Muscle of back (tissue), 3 donors: ENCODE measurements at regions not wholly inside any gene's neighbourhood (a gene's known extent, or its start where the extent isn't known, plus 50 kb on each side); places are given as distances from the start of the nearest gene placed in this dataset.
"Not testable (repeated sequence)": the region's sequence is repeated elsewhere in the genome, so short reads cannot be mapped to it uniquely, and the experiment has no call there.

Experiments
- DNase-seq, 3 donors: peaks; one replicate each; pipeline versions ENCODE4 v3.0.0 to v3.0.0-alpha.2; 2013

DNA sequence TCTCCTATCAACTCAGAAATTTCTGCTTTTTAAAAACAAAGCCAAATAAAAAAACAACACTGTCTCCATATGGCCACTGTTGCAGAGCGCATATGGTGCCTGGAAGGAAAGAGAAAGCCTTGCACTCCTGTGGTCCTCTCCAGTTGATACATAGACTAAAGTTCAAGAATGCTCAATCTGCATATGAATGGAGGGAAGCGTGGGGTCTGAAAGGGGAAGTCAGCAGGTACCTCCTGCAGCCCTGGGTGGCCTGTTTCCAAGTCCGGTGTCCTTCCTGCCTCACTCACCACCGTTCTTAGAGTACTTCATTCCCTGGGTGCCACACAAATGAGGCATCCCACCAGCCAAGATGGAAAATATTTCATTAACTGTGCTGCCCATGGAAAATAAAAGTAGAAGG, 138.3 kb upstream of the PALS2 start:
- no peak for DNase-seq

GRCh38 chr7:24436131-24436920, 136.9 kb upstream of the PALS2 start:
- no peak for DNase-seq

GRCh38 chr7:24438232-24438631, 135.0 kb upstream of the PALS2 start:
- no peak for DNase-seq

GRCh38 chr7:24439104-24439503, 134.1 kb upstream of the PALS2 start:
- not testable (repeated sequence) for DNase-seq

DNA sequence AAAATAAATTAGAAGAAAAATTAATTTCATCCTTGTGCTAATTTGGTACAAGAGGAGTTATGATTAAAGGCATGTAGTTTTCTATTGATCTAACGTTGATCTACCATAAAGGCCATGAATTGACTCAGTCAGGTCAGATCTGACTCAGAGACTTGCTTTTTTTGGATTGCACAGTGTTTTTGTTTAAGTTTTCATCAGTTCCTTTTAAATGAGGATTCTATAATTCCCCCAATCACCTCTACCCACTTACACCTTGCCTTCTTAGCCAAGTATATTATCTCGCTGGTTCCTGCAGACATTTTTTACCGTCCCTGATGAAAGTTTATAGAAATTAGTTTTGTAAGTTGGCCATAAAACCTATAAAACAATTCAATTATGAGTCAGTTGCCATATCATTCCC, 132.4 kb upstream of the PALS2 start:
- no peak for DNase-seq

- DNase-seq, result no peak
These were observed 131.8 kb upstream of the PALS2 start for GRCh38 chr7:24441314-24442027.

GRCh38 chr7:24442170-24442777, 131.0 kb upstream of the PALS2 start:
- DNase-seq, result no peak

DNA sequence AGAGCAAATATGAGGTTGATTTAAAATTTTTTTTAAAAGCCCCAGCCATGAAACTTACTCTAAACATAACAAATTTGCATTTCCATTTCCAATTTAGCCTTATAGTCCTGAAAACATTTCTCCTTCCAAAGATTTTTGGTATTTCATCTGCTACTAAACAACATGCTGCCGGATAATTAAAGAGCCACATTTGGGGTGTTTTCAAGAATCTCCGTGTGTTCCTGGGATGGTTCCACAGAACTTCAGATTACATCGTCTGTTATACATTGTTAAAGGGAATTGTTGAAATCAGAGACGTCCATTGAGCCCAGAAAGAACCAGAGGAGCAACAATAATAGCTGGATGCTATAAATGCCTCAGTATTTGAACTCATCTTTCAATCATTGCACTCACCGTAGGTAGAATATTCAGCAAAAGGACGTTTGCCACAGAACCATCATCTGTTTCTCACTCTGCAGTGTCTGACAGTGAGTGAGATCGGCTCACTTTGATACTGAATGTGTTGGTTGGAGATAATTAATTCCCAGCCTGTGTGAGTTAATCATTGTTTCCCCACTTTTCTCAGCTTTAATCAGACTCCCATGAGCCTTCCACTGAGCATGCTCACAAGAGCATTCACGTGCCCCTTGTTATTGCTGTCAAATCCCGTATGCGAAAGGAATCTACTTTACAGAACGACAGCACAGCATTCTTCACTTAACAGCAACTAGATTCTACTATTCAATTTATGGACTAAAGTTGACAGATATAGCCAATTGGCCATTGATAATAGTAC, 128.4 kb upstream of the PALS2 start:
- DNase-seq, result no peak

DNA sequence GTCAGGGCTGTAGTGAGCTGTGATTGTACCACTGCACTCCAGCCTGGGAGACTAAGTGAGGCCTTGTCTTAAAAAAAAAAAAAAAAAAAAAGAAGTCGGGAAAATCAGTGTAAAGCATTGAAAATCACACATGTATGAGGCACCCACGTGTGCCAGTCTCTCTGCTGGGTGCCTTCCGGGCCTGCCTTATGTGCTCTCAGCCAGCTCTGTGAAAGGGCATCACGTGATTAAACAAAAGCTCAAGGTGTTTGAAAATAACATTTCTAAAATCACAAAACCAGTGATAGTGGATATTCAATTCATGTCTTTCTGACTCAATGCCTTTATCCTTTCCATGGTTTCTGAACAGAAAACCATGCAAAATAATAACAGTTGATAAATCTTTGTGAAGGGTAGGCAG, 125.2 kb upstream of the PALS2 start:
- DNase-seq, result no peak

GRCh38 chr7:24449416-24449815, 123.8 kb upstream of the PALS2 start:
- DNase-seq, result not testable (repeated sequence)

- DNase-seq, result no peak
These were observed 117.3 kb upstream of the PALS2 start for GRCh38 chr7:24455813-24456525.

GRCh38 chr7:24456526-24457218, 116.6 kb upstream of the PALS2 start:
- no peak for DNase-seq

DNA sequence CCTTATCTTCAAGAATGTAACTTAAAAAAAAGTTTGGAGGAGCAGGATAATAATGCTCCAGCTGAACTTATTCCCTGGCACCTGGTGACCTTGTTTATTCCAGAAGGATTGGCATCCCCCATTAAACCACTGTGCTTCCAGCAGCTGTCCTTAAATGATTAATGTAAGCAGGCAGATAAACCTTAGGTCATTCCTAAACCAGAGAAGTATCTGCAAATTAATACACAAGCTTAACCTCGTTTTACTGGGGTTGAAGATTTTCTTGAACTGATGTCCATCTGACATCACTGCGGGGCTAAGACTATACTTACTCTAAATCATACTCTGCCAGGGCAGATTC, 116.1 kb upstream of the PALS2 start:
- DNase-seq, result no peak

- no peak for DNase-seq
These were observed 111.1 kb upstream of the PALS2 start for GRCh38 chr7:24462117-24462516.

DNA sequence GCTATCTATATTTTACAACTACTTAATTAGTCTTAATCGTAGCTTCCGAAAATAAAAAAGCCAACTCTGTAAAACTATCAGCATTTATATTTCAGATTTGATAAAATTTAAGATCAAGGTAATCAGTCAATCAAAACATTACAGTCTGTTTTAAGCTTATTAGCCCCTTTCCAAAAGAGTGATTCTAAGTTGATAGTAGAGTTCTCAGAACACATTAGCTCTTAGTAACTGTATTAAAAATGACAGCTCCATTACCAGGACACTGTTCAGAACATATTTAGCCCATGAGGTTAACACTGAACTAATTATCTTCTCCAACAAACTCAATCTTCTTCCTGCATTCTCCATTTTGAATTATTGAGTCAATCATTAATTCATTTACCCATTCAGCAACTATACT, 110.3 kb upstream of the PALS2 start:
- DNase-seq, result no peak

DNA sequence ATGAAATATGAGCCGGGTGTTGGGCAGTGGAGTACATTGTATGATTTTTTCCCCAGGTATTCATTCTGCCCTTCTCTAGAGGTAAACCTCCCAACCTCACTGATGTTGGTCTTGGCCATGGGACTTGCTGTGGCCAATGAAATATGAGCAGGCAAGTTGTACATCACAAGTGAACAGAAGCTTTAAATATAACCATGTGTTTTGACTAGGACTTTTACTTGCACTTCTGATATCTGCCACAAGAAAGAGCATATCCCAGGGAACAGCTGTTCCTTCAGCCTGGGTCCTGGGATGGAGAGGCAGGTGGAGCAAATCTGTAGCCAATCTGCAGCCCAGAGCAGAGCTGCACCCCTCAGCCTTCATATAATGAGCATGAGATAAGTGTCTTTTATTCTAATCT, 109.8 kb upstream of the PALS2 start:
- no peak for DNase-seq

- DNase-seq, result no peak
These were observed 108.4 kb upstream of the PALS2 start for GRCh38 chr7:24464861-24465260.

GRCh38 chr7:24466168-24466768, 107.0 kb upstream of the PALS2 start:
- DNase-seq, result no peak

DNA sequence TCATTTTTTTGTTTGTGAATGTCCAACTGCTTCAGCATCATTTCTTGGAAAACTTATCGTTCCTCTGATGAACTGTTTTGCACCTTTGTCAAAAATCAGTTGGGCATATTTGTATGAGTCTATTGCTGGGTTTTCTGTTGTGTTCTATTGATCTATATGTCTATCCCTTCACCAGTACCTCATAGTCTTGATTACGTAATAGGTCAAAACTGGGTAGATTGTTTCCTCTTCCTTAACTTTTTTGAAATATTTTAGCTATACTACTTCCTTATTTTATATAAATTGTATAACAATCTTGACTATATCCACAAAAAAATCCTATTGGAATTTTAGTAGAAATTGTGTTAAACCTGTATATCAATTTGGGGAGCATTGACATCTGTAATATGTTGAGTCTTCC, 104.1 kb upstream of the PALS2 start:
- no peak for DNase-seq

DNA sequence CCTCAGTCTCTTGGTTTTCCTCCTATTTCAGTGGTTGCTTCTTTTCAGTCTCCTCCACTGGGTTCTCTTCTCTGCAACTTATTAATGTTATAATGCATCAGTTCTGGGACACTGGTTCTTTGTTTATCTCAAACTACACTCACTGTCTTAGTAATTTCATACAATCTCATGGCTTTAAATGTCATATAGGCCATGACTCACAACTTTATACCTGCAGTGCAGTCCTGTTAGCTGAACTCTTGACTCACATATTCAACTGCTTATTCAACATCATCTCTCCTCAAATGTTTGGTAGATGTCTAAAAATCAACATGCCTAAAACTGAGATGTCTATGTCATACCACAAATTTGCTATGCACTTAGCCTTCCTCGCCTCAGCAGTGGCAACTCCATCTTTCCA, 101.2 kb upstream of the PALS2 start:
- DNase-seq, result no peak
